ENCODE measurements at regions not wholly inside any gene's neighbourhood (a gene's known extent, or its start where the extent isn't known, plus 50 kb on each side); places are given as distances from the start of the nearest gene placed in this dataset.
"Not testable (repeated sequence)": the region's sequence is repeated elsewhere in the genome, so short reads cannot be mapped to it uniquely, and the experiment has no call there.

DNA sequence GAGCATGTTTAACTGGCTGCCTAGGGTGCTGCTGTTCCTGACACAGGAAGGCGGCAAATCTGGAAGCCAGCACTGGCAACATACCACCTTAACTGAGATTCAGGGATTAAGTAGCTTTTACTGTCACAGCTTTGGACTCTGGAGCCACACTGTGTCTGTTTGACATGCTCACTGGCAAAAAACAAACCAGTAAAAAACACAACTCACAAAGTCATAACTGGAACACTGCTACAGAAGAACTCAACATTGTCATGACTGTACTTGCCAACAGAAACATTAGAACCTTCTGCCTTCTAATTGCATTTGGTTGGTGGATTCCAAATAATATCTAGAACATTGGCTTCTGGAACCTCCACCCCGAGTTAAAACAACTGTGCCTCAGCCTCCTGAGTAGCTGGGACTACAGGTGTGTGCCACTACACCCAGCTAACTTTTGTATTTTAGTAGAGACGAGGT is 117.6 kb downstream of the TTC6 start:
- no peak overlapping the region for H3K27ac ChIP-seq (ENCODE audit: low read length)
- no peaks in the 10 kb centered on the region for H3K9me3 ChIP-seq (ENCODE audit: control insufficient read depth, low read depth, low read length)
- H3K9ac ChIP-seq (ENCODE audit: low read length), result no peak overlapping the region
- no peaks in the 10 kb centered on the region for H3K4me1 ChIP-seq (ENCODE audit: control insufficient read depth, low read depth, low read length)
- H3K36me3 ChIP-seq (ENCODE audit: control insufficient read depth, low read depth, low read length), result no peaks in the 10 kb centered on the region
- H3K27me3 ChIP-seq (ENCODE audit: control insufficient read depth, insufficient read depth, low read length), result no peaks in the 10 kb centered on the region
- H3K4me3 ChIP-seq (ENCODE audit: low read length), result no peak overlapping the region

DNA sequence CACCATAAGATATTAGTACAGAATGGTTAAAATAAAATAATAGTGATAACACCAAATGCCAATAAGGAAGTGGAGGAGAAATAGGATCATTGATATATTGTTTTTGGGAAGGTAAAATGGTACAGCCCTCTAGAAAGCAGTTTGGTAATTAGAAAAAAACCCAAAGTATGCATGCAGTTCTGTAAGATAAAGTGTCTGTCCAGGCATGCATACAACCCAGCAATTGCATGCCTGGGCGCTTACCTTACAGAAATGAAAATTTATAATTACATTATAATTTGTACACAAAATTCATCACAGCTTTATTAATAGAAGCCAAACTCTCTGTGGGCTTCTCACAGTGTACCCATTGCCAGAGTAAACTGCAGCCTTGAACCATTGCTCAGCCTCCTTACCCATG is 124.7 kb downstream of the TTC6 start:
- Histone ChIP-seq H3K4me1 (ENCODE audit: control insufficient read depth, low read depth, low read length) (no peaks in the 10 kb centered on the region), H3K27me3 (ENCODE audit: control insufficient read depth, insufficient read depth, low read length) (no peaks in the 10 kb centered on the region), H3K36me3 (ENCODE audit: control insufficient read depth, low read depth, low read length) (no peaks in the 10 kb centered on the region), H3K4me3 (ENCODE audit: low read length) (no peak overlapping the region), H3K9ac (ENCODE audit: low read length) (no peak overlapping the region), H3K27ac (ENCODE audit: low read length) (no peak overlapping the region), H3K9me3 (ENCODE audit: control insufficient read depth, low read depth, low read length) (no peaks in the 10 kb centered on the region)

DNA sequence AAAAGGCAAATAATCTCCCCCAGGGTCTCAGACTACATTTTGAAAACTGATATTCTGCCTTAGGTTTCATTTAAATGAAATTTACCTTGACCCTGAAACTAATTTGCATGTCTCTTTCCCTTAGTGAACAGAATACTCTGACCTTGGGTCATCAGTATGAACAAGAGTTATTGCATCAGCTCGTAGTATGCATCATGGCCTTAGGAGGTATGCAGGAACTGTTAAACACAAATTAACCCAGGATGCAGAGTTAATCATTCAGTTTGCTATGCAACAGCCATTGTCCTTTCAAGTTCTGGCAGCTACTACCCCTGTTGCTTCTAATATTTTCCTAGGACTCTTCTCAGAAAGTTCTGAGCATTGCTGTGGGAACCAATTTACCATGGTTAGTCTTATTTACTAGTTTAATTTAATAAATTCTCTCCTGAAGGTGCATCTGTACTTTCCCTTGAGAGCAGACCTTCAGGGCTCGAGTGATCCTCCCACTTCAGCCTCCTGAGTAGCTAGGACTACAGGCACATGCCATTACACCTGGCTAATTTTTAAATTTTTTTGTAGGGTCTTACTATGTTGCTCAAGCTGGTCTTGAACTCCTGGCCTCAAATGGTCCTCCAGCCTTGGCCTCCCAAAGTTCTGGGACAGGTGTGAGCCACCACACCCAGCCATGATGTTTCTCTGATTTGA is 126.7 kb downstream of the TTC6 start:
- H3K27ac ChIP-seq (ENCODE audit: low read length), result no peak overlapping the region
- H3K4me1 ChIP-seq (ENCODE audit: control insufficient read depth, low read depth, low read length), result no peaks in the 10 kb centered on the region
- no peak overlapping the region for H3K9ac ChIP-seq (ENCODE audit: low read length)
- H3K4me3 ChIP-seq (ENCODE audit: low read length), result no peak overlapping the region
- H3K27me3 ChIP-seq (ENCODE audit: control insufficient read depth, insufficient read depth, low read length), result no peaks in the 10 kb centered on the region
- H3K9me3 ChIP-seq (ENCODE audit: control insufficient read depth, low read depth, low read length), result no peaks in the 10 kb centered on the region
- H3K36me3 ChIP-seq (ENCODE audit: control insufficient read depth, low read depth, low read length), result no peaks in the 10 kb centered on the region

DNA sequence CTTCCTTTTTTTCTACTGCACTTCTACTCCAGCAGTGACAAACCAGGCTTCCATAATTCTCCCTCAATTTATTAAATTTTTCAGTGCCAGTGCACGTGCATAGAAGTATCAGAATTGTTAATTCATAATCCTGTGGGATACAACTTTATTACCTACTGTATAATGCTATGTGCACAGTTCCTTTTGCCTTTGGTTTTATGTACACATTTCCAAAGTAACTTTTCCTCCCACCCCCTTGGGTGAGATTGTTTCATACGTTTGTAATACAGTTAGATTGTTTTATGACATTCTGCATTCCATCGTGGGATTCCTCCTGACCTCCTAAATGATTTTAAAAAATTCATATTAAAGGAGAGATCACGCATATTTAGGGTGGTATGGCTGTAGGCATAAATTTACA is 128.1 kb downstream of the TTC6 start:
- Histone ChIP-seq H3K9me3 (ENCODE audit: control insufficient read depth, low read depth, low read length) (no peaks in the 10 kb centered on the region), H3K9ac (ENCODE audit: low read length) (no peak overlapping the region), H3K4me3 (ENCODE audit: low read length) (no peak overlapping the region), H3K36me3 (ENCODE audit: control insufficient read depth, low read depth, low read length) (no peaks in the 10 kb centered on the region), H3K4me1 (ENCODE audit: control insufficient read depth, low read depth, low read length) (no peaks in the 10 kb centered on the region), H3K27ac (ENCODE audit: low read length) (no peak overlapping the region), H3K27me3 (ENCODE audit: control insufficient read depth, insufficient read depth, low read length) (no peaks in the 10 kb centered on the region)

- no peaks in the 10 kb centered on the region for H3K9me3 ChIP-seq (ENCODE audit: control insufficient read depth, low read depth, low read length)
- H3K9ac ChIP-seq (ENCODE audit: low read length), result no peak overlapping the region
- H3K27me3 ChIP-seq (ENCODE audit: control insufficient read depth, insufficient read depth, low read length), result no peaks in the 10 kb centered on the region
- H3K27ac ChIP-seq (ENCODE audit: low read length), result no peak overlapping the region
- H3K36me3 ChIP-seq (ENCODE audit: control insufficient read depth, low read depth, low read length), result no peaks in the 10 kb centered on the region
- no peak overlapping the region for H3K4me3 ChIP-seq (ENCODE audit: low read length)
- H3K4me1 ChIP-seq (ENCODE audit: control insufficient read depth, low read depth, low read length), result no peaks in the 10 kb centered on the region
These were observed 131.3 kb downstream of the TTC6 start for GRCh38 chr14:37726708-37727107.

- Histone ChIP-seq H3K9ac (ENCODE audit: low read length) (no peak overlapping the region), H3K27me3 (ENCODE audit: control insufficient read depth, insufficient read depth, low read length) (no peaks in the 10 kb centered on the region), H3K9me3 (ENCODE audit: control insufficient read depth, low read depth, low read length) (no peaks in the 10 kb centered on the region), H3K36me3 (ENCODE audit: control insufficient read depth, low read depth, low read length) (no peaks in the 10 kb centered on the region), H3K27ac (ENCODE audit: low read length) (no peak overlapping the region), H3K4me1 (ENCODE audit: control insufficient read depth, low read depth, low read length) (no peaks in the 10 kb centered on the region), H3K4me3 (ENCODE audit: low read length) (no peak overlapping the region)
These were observed 133.8 kb downstream of the TTC6 start for GRCh38 chr14:37729218-37729617.

- Histone ChIP-seq H3K4me3 (ENCODE audit: low read length) (no peak overlapping the region), H3K36me3 (ENCODE audit: control insufficient read depth, low read depth, low read length) (no peaks in the 10 kb centered on the region), H3K9me3 (ENCODE audit: control insufficient read depth, low read depth, low read length) (no peaks in the 10 kb centered on the region), H3K9ac (ENCODE audit: low read length) (no peak overlapping the region), H3K27me3 (ENCODE audit: control insufficient read depth, insufficient read depth, low read length) (no peaks in the 10 kb centered on the region), H3K4me1 (ENCODE audit: control insufficient read depth, low read depth, low read length) (no peaks in the 10 kb centered on the region), H3K27ac (ENCODE audit: low read length) (no peak overlapping the region)
These were observed 135.7 kb downstream of the TTC6 start for GRCh38 chr14:37731094-37731493.

- Histone ChIP-seq H3K4me1 (ENCODE audit: control insufficient read depth, low read depth, low read length) (peaks cover 7% of the 10 kb centered on the region), H3K9ac (ENCODE audit: low read length) (no peak overlapping the region), H3K9me3 (ENCODE audit: control insufficient read depth, low read depth, low read length) (no peaks in the 10 kb centered on the region), H3K27ac (ENCODE audit: low read length) (no peak overlapping the region), H3K4me3 (ENCODE audit: low read length) (no peak overlapping the region), H3K27me3 (ENCODE audit: control insufficient read depth, insufficient read depth, low read length) (no peaks in the 10 kb centered on the region), H3K36me3 (ENCODE audit: control insufficient read depth, low read depth, low read length) (no peaks in the 10 kb centered on the region)
These were observed 150.2 kb downstream of the TTC6 start for GRCh38 chr14:37745657-37746056.

DNA sequence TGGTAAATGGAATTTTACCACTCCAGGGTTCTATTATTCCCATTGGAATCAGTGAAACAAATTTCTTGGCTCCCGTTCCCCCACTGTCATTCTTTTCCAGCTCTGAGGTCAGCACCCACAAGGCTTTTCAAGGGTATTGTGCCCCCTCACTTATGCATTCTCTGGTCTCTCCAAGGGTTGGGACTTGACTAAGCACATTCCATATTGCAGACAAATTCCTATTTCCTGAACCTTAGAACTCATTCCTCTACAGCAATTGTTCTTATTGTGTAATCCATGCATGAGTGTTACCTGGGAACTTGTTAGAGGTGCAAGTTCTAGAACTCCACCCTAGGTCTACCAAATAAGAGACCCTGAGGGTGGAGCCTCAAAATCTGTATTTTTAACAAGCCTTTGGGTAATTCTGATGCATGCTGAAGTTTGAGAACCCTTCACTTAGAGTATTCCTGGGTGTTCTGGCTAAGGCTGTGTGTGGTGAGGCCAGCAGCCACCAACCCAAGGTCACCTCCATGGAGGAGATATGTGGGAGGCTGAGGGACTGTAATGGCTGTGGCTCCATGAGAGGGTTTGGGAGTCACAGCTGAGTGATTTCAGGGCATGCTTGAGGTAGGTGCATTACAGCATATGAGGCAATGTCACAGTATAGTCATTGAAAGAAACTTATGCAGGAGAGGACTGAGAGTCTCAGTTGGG is 150.9 kb downstream of the TTC6 start:
- Histone ChIP-seq H3K27me3 (ENCODE audit: control insufficient read depth, insufficient read depth, low read length) (no peaks in the 10 kb centered on the region), H3K4me1 (ENCODE audit: control insufficient read depth, low read depth, low read length) (peaks cover 7% of the 10 kb centered on the region), H3K4me3 (ENCODE audit: low read length) (no peak overlapping the region), H3K36me3 (ENCODE audit: control insufficient read depth, low read depth, low read length) (no peaks in the 10 kb centered on the region), H3K27ac (ENCODE audit: low read length) (no peak overlapping the region), H3K9me3 (ENCODE audit: control insufficient read depth, low read depth, low read length) (no peaks in the 10 kb centered on the region), H3K9ac (ENCODE audit: low read length) (no peak overlapping the region)

- Histone ChIP-seq H3K27ac (ENCODE audit: low read length) (no peak overlapping the region), H3K4me1 (ENCODE audit: control insufficient read depth, low read depth, low read length) (peaks cover under 1% of the 10 kb centered on the region), H3K9ac (ENCODE audit: low read length) (no peak overlapping the region), H3K4me3 (ENCODE audit: low read length) (no peak overlapping the region), H3K27me3 (ENCODE audit: control insufficient read depth, insufficient read depth, low read length) (no peaks in the 10 kb centered on the region), H3K9me3 (ENCODE audit: control insufficient read depth, low read depth, low read length) (no peaks in the 10 kb centered on the region), H3K36me3 (ENCODE audit: control insufficient read depth, low read depth, low read length) (no peaks in the 10 kb centered on the region)
These were observed 158.0 kb downstream of the TTC6 start for GRCh38 chr14:37753459-37753858.

DNA sequence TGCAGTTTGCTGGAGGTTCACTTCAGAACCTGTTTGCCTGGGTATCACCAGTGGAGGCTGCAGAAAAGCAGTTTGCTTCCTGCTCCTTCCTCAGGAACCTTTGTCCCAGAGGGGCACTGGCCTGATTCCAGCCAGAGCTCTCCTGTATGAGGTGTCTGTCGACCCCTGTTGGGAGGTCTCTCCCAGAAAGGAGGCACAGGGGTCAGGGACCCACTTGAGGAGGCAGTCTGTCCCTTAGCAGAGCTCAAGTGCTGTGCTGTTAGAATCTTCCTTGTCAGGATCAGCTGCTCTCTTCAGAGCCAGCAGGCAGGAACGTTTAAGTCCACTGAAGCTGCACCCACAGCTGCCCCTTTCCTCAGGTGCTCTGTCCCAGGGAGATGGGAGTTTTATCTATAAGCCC is 164.8 kb downstream of the TTC6 start:
- not testable (repeated sequence) for H3K4me1 ChIP-seq (ENCODE audit: control insufficient read depth, low read depth, low read length); H3K36me3 ChIP-seq (ENCODE audit: control insufficient read depth, low read depth, low read length); H3K9ac ChIP-seq (ENCODE audit: low read length); H3K27me3 ChIP-seq (ENCODE audit: control insufficient read depth, insufficient read depth, low read length); H3K27ac ChIP-seq (ENCODE audit: low read length); H3K9me3 ChIP-seq (ENCODE audit: control insufficient read depth, low read depth, low read length); H3K4me3 ChIP-seq (ENCODE audit: low read length)

DNA sequence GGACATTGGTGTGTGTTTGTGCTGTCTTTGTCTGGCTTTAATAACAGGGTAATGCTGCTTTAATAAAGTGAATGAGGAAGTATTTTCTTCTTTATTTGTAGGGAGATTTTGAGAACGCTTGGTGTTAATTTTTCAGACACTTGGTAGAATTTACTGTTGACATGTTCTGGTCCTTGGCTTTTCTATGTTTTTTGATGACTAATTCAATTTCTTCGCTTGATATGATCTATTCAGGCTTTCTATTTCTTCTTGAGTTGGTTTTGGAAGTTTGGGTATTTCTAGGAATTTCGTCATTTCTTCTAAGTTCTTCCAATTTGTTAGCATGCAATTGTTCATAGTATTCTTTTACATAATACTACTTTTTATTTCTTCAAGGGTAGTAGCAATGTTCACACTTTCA is 167.8 kb downstream of the TTC6 start:
- Histone ChIP-seq H3K9ac (ENCODE audit: low read length) (no peak overlapping the region), H3K4me3 (ENCODE audit: low read length) (no peak overlapping the region), H3K9me3 (ENCODE audit: control insufficient read depth, low read depth, low read length) (no peaks in the 10 kb centered on the region), H3K27me3 (ENCODE audit: control insufficient read depth, insufficient read depth, low read length) (no peaks in the 10 kb centered on the region), H3K36me3 (ENCODE audit: control insufficient read depth, low read depth, low read length) (no peaks in the 10 kb centered on the region), H3K27ac (ENCODE audit: low read length) (no peak overlapping the region), H3K4me1 (ENCODE audit: control insufficient read depth, low read depth, low read length) (no peaks in the 10 kb centered on the region)
